OCI-M1 (cell line): ENCODE measurements at regions not wholly inside any gene's neighbourhood (a gene's known extent, or its start where the extent isn't known, plus 50 kb on each side); places are given as distances from the start of the nearest gene placed in this dataset.
"Not testable (repeated sequence)": the region's sequence is repeated elsewhere in the genome, so short reads cannot be mapped to it uniquely, and the experiment has no call there.

ENCODE experiments used
- DNase-seq: peaks from one replicate; lab custom pipeline; 2025; lab: John Stamatoyannopoulos, UW

DNA sequence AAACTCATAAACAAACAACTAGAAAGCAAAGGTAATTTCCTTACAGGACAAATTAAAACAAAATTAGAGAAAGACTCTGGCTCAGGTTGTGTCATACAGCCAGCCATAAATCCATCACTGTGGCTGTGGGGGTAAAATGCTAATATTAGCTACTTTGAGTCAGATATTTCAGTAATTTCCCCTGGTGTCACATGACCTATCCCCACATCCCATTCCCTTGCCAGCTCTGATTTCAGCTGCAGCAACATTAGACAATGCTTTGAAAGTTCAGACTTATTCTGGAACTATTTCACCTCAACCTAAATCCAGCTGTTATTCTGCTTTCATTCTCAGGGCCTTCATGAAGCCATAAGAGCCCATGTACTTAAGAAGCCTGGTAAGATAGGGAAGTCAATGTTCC is 55.3 kb downstream of the RPL10L start:
- no peak for DNase-seq

GRCh38 chr14:46582826-46583225 is 68.8 kb downstream of the RPL10L start:
- DNase-seq, result peak; percentile 21

GRCh38 chr14:46581036-46581671 is 70.4 kb downstream of the RPL10L start:
- peak; percentile 72 for DNase-seq

GRCh38 chr14:46574978-46575375 is 76.6 kb downstream of the RPL10L start:
- no peak for DNase-seq

DNA sequence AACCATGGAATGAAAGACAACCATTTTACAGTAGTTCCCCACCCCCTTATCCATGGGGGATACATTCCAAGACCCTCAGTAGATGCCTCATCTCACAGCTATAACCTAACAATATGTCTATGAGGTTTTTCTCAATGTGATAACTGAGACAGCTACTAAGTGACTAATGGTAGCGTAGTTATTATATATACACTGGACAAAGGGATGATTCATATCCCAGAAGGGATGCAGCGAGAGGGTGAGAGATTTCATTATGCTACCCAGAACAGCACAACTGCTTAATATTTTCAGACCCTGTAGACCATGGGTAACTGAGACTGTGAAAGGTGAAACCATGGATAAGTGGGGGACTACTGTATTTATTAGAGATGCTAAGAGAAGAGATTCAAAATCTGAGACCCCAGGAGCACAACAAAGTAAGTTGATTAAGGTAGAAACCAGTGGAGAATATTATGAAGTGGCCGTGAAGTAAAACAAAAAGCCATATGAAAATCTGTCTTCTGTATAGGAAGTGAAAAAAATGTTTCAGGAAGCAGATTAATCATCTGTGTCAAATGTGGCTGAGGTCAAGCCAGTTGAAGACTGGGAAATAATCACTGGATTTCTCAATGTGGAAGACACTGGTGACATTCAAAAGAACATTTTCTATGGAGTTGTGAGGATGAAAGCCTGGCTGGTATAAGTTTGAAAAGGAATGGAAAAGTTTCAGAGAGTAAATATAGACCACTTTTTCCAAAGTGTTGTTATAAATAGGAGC is 77.2 kb downstream of the RPL10L start:
- no peak for DNase-seq

DNA sequence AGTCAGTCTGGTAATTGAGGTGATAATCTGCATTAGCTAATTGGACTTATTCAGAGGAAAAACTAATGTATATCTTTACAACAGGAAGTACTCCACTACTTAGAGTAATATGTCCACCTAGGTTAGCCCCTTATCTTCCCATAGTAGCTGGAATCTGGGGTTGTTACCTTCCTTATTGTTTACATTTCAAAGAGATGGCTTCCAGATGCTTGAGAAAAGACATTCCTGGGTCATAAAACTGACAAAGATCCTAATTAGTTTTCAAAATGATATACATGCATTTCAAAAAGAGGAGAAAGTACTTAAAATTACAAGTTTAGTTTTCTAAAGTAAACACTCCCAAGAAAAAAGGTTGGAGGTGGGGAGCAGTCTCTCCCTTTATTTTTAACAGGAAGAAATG is 78.1 kb downstream of the RPL10L start:
- DNase-seq, result no peak

DNA sequence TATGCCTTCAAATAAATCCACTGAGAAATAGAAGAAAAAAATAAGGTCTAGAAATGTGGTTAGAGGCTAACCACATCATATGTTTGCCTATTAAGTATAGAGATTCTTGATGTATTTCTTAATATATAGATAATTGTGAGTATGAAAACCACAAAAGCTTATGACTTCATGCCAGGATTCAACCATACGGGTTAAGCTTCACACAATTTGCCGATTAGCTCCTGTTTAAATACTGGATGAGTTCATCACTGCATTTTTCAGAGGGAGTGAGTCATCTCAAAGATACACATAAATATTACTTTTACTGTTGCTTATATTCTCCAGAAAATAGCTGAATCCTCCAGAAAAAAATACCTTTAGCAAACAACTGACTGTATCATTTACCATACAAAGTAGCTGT is 79.6 kb downstream of the RPL10L start:
- DNase-seq, result peak; percentile 63

DNA sequence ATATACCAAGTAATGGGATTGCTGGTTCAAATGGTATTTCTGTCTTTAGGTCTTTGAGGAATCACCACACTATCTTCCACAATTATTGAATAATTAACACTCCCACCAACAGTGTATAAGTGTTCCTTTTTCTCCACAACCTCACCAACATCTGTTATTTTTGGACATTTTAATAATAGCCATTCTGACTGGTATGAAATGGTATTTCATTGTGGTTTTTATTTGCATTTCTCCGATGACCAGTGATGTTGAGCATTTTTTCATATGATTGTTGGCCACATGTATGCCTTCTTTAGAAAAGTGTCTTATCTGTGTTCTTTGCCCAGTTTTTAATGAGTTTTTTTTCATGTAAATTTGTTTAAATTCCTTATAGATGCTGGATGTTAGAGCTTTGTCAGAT is 83.4 kb downstream of the RPL10L start:
- not testable (repeated sequence) for DNase-seq

- DNase-seq, result peak; percentile 14
Observed at GRCh38 chr14:46550836-46551235, 100.7 kb downstream of the RPL10L start.

- DNase-seq, result no peak
Observed at GRCh38 chr14:46540986-46541385, 110.6 kb downstream of the RPL10L start.

DNA sequence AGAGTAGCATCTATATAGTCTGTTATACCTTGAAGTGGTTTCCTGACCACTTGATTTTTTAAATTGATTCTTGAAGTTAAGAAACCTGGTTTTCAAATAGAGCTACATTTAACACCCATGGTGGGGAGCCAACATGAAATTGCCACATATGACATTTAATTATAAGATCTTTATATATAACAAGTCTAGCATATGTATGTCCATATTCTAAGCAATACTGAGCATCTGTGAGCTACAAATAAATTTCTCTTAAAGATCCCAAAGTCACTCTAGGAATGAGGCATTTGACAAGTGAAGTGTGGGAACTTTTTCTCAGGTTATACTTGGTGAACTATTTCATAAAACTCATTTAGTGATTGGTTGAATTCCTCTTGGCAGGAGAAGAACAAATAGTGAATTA is 132.5 kb downstream of the RPL10L start:
- no peak for DNase-seq

- not testable (repeated sequence) for DNase-seq
Observed at GRCh38 chr14:46508752-46509151, 142.8 kb downstream of the RPL10L start.

DNA sequence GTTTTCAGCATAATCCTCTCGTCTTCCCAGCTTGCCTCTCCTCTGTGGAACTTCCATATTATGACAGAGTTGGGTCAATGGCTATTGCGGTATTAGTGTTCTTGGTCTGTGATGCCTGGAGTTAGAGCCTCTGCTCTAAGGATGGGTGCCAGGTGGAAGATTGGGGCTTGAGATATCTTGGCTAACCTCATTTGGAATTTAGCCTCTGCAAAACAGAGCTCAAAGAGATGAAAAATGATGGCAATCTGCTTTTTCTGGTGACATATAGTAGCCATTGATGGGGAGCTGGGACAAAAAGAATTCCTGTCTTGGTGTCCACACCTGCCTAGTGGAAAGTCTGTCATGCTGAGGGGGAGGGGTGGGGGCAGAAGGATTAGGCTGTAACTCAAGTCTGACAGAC is 152.1 kb downstream of the RPL10L start:
- no peak for DNase-seq

DNA sequence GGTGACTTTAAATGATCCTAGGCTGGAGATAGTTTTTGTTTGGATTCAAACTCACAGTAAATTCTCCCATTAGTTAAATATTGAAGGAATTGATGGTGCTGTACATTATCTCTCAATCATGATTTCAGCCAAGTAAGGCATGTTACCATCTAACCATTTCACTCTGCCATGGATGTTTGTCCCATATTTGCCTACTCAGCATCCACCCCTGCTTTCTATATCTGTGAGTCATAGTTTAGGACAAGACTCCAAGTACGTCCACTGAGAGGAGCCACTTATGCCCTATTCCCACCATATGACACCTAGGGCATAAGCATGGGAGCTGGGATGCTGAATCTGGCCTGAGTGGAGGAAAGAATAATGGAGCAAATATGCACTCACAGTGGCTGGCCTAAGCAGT is 155.2 kb downstream of the RPL10L start:
- no peak for DNase-seq

- peak; percentile 82 for DNase-seq
Observed at GRCh38 chr14:46490238-46490685, 161.3 kb downstream of the RPL10L start.

- DNase-seq, result no peak
Observed at GRCh38 chr14:46488374-46488773, 163.2 kb downstream of the RPL10L start.

DNA sequence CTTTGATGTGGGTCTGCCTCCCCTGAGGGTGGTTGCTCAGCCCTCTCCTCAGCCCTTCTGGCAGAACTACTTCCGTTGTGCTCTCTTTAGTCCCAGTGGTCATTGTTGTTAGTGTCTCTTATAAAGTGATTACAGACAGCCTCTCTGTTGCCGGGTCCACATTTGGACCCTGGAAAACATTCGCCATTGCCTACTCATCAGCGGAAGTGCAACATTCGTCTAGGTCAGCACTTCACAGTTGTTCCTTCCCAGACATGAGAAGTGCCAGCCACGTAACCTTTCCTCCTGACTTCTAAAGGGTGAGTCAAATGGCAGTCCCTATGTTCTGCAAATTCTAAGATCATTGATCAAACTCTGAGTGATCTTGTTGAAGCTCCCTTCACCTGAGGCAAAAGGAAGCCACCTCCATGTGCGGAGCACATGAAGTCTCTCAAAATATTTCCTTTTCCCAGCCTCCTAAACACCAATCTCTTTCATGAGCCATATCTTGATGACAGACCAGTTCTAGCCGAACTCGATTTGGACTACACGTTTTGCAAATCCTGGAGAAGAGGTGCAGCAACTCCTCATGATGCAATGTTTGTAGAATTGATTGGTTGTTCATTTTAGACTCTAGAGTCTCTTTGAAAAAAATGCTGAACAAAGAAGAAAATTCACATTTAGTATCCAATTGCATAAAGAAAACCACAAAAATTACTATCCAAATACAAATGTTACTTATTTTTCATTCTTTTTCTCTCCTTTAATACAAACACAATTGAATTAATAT is 163.8 kb downstream of the RPL10L start:
- no peak for DNase-seq

DNA sequence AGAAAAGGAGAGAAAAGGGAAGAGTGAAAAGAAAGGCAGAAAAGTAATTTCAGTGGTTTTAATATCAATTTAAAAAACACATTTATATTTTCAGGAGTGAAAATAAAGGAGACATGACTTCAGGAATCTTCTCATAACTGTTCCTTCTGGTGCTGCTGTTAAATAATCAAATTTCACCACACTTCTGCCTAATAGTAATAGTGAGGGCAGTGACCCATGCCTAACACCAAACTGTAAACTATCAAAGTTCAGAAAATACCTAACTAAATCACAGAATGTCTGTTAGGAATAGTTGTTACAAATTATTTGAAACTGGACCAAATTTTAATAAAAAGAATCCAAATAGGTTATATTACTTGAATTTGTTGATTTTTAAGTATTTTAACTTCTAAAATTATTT is 169.4 kb downstream of the RPL10L start:
- DNase-seq, result no peak

GRCh38 chr14:46480817-46481216 is 170.8 kb downstream of the RPL10L start:
- peak; percentile 71 for DNase-seq

DNA sequence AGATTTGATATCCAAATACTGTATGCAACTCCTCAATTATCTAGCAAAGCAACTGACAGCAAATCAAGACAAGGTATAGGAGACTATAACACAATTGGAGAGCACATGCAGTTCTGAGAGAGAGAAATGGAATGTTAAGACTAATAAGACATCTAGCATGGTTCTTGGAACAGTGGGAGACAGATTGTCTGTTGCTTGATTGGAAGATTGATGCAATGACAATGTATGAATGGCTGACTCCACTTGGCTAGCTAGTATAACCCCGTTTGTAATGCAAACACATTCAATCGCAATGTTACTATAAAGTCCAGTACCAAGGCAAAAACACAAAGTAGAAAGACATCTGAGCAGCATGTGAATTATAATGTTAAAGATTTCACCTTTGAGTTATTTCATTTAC is 179.3 kb downstream of the RPL10L start:
- no peak for DNase-seq

GRCh38 chr14:46464341-46464740 is 187.2 kb downstream of the RPL10L start:
- DNase-seq, result no peak

DNA sequence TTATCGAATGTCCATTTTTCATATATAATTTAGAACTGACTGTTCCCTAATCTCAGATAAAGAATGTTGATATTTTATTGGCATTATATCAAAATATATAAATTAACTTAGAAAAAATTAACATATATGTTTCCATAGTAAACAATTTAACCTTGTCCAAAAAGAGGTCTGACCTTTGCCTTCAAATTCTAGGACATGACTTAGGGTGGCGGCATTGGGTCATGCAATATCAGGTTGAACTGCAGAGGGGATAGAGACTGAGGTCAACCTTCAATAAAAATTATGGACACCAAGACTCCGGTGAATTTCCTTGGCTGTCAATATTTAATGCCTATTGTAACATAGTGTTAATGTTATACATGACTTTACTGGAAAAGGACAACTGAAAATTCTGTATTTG is 199.8 kb downstream of the RPL10L start:
- DNase-seq, result no peak

DNA sequence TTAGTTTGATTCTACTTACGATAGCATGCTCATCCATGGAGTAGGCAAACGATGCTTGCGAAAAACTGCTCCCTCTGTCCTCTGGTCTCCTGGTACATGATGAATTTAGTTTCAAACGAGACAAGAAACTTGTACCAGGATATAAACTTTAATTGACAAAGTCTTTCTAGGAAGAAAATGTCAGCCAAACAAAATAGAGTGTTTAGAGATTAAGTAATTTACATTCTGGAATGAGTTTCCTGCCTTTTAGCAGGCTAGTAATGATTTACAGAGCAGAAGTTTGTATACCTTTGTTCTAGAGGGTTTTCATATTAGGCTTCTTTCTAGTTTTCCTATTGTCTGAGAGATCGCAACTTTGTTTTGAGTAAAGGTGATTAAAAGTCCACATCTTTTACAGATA is 206.9 kb downstream of the RPL10L start:
- no peak for DNase-seq
